Stimulated activated CD8-positive, alpha-beta memory T cell treated with anti-CD3 and anti-CD28 coated beads, Interleukin-12 subunit alpha, Interleukin-12 subunit beta, amount 100 ng/mL, for 1 hour (primary cell): ENCODE measurements at regions not wholly inside any gene's neighbourhood (a gene's known extent, or its start where the extent isn't known, plus 50 kb on each side); places are given as distances from the start of the nearest gene placed in this dataset.
"Not testable (repeated sequence)": the region's sequence is repeated elsewhere in the genome, so short reads cannot be mapped to it uniquely, and the experiment has no call there.

Experiments used
- DNase-seq: peaks from one replicate; pipeline ENCODE4 v3.0.0-alpha.2; 2020; ENCODE audit warnings: low read depth

DNA sequence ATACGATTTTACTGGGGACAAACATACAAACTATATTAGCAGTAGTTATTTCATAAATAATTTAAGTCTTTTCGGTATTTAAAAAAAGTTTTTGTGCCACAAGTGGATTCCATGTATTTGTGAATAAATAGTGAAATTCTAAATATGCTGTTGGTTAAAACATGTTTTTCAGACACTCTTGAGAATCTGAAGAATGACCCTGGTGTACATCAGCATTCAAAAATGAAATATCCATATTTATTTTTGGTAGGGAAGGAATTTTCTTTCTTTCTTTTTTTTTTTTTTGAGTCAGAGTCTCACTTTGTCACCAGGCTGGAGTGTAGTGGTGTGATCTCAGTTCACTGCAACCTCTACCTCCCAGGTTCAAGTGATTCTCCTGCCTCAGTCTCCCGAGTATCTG lies 136.1 kb upstream of the CDK6 start:
- no peak for DNase-seq

DNA sequence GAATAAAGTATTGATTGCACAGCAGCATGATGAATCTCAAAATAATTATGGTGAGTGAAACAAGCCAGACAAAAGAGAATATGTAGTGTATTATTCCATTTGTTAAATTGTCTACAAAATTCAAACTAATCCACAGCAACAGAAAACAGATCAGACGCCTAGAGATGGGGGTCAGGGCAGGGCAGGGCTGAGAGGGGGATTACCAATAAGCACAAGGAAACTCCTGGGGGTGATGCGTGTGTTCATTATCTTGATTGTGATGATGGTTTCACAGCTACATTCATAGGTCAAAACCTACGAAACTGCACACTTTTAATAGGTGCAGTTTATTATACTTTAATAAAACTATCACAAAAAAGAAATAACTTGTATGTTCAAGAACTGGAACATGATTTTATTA lies 132.7 kb upstream of the CDK6 start:
- DNase-seq, result no peak

DNA sequence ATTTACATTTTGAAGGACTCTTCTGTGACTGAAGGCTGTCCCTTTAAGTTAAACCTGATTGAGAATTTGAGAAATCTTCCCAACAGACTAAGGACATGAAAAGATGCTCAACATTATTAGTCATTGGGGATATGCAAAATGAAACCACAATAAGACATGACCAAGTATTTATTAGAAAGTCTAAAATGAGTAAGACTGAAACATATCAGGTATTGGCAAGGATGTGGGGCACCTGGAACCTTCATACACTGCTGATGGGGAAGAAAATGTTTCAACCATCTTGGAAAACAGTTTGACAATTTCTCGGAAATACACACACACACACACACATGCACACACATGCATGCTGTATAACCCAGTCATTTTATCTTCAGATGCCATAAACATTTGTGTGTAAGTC lies 132.1 kb upstream of the CDK6 start:
- DNase-seq, result no peak

DNA sequence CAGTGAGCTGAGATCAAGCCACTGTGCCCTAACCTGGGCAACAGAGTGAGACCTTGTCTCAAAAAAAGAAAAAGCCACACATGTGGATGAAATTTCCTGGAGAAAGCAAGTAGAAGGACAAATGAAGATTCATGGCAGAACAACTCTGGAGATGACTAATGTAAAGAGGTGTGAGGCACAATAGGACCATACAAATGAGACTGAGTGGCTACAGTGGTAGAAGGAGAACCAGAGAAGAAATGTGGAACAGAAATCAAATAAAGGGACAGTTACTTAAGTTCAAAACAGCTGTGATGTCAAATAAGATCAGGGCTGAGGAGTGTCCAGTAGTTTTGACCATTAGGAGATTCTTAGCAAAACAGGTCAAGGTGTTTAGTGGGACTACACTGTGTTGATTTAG lies 130.9 kb upstream of the CDK6 start:
- DNase-seq, result no peak

DNA sequence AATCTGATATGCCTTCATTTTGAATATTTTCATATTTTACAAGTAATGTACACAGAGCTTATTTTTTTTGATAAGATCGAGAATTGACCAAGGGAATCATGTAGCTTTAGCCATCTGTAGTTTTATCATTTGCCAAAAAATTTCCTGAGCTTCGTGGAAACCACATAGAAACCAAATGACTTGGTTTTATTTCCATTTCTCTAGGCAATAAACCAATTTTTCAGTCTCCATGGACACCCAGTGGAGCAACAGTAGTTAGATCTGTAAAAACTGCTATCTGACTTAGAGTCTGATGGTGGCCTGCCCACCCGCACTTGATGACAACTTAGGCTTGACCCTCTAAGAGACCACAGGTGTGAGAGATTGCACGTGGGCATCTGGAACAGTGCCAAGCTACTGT lies 127.8 kb upstream of the CDK6 start:
- no peak for DNase-seq

DNA sequence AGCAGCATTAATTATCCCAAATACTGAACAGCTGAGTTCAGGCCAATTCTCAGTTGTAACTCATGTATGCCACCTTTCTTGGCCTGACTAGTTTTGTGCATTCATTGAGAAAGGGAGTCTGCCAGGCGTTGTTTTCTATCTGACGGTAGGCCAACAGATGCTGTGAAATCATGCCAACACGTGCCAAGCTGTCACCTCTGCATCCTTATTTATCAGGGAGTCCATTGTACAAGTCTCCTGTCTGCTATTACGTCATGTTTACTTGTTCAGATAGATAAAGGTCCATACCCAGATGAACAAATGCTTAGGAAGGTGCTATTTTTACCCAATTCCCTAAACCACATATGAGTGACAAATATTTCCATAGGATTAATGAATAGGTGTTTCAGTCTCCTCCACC lies 127.2 kb upstream of the CDK6 start:
- no peak for DNase-seq

DNA sequence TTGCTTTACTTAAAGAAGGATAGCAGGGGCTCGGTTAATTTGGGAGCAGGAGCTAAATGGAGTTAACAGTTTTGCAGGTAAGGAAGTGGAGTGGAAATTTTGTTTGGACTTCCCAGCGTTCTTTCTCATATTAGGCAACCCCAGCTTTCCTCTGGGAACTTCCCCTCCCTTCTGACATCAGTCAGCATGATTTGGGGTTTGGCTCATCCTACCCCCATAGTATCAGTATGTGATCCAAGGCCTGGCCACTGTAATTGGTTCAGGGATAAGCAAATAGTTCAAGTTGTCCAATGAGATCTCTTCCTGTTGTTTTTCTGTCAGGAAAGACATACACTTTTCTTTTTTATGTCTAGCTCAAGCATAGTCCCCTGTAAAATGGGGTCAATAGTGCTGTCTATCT lies 125.6 kb upstream of the CDK6 start:
- DNase-seq, result no peak

DNA sequence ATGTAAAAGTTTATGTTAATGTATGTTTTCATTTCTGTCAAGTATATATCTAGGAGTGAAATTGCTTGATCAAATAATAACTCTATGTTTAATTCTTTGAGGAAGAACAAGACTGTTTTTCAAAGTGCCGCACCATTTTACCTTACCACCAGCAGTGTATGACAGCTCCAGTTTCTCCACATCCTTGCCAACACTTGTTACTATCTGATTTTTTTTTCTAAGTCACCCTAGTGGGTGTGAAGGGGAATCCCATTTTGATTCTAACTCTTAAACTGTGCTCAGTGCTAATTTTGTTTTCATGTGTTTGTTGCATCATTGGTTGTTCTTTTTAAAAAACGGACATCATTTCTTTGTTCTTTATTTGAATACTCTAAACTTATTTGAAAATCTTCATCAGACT lies 120.2 kb upstream of the CDK6 start:
- DNase-seq, result no peak

DNA sequence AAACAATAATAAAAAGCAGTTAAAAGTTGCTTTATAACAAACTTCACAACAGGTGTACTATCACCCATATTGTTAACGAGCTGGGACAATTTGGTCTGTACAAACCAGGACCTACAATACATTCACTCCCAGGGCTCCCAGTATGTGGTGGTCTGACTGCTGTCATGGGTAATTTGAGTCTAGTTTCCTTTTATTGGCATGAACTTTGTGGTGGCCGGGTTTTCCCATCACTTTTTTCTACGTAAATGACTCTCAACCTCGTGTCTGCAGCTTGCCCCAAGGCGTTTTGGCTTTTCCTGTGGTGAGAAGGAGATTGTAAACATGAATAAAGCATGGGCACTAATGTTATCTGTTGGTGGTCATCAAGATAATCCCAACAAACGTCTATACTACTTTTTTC lies 118.7 kb upstream of the CDK6 start:
- DNase-seq, result no peak

DNA sequence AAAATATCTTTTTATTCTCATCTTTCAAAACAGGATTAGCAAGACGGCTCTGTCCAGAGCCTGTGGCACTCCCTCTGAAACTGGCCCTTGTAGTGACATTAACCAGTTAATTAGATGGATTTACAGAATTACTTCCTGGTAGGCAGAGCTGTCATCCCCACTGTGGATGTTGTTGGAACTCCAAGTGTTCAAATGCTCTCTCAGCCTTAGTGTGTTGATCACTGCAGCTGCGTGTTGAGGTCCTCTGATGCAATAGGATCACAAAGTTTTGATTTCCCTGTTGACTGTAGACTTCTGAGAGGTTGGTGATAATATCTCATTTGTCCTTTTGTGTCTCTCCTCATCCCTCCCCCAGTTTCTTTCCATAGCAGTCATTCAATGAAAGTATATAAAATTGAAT lies 117.3 kb upstream of the CDK6 start:
- DNase-seq, result no peak

DNA sequence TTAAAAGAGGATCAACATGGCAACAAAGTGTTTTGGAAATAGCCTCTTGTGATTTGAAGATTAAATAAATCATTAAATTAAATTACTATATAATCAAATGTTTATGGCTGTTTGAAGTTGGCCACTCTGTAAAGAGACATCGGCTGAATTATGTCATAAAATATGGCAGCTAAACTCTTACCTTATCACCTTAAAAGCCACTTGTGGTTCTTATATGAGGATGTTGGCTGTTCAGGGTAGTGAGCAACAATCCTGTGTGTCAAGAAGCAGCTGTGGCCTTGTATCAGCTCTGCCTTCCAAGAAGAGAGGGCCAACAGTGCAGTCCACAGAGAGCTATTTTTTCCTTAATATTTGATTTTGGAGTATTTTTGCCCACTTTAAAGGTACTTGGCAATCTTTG lies 113.4 kb upstream of the CDK6 start:
- DNase-seq, result no peak

DNA sequence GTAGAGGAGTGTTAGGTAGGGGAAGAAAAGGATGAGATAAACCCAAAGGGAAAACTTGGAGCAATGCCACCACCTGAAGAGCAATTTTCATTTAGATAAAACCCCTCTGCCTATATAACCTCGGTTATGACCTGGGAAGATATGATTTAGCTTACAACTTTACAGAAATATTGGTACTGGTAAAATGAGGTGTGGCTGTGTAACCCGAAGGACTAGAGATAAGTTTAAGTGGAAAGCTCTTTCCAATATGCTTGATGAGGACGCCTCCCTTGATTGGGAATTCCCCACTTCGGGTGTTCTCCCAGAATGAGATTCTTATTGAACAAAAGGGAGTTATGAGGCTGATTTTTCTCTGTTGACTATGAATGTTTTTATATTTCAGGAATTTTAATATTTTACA lies 109.5 kb upstream of the CDK6 start:
- no peak for DNase-seq

DNA sequence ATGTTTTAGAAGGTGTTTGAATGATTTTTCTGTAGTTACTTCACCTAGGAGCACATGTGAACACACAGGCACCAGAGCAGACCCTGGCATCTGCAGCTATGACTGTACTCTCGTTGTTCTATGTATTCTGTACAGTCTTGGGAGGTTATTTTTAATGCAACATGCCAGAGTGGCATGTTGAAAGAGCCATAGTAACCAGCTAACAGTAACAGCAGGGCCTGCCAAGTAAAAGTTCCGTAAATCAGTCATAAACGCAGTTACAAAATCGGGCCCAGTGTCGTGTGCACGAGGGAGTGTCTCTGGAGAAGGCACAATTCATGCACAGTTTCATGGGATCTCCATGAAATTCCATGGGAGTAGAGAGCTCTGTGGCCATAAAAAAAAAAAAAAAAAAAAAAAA lies 108.3 kb upstream of the CDK6 start:
- DNase-seq, result no peak

DNA sequence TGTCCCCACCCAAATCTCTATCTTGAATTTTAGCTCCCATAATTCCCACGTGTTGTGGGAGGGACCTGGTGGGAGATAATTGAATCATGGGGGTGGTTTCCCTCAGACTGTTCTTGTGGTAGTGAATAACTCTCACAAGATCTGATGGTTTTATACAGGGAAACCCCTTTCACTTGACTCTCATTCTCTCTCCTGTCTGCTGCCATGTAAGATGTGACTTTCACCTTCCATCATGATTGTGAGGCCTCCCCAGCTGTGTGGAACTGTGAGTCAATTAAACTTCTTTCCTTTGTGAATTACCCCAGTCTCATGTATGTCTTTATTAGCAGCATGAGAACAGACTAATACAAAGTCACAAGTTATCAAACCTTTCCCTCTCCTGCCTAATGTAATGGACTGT lies 106.3 kb upstream of the CDK6 start:
- not testable (repeated sequence) for DNase-seq

DNA sequence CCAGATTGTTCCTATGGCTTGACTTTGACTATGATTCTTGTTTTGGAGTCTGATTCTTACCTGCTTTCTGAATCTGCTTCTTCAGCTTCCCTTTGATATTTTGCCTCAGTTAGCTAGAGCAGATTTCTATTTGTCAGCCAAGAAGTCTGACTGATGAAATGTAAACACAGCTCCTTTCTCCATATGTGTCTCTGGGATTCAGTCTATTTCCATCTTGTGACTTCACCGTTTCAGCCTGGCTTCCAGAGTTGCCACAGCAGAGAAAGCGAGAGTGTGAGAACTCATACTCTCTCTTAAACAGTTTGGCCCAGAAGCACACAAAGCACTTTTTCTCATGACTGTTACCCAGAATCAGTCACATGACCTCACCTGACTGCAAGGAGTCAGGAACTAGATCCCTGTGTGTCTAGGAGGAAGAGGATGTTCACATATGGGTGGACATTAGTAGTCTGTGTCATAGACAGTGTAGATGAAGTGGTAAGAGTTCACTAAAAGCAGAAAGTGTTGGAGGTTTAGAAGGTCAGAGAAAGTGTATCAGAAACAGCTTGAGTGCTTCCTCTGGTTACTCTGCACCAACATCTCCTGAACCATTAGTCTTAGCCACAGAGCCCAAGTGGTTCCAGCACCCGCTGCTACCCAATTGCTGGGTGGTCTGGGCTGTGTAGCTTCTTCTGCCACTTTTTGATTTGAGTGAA lies 103.4 kb upstream of the CDK6 start:
- no peak for DNase-seq

DNA sequence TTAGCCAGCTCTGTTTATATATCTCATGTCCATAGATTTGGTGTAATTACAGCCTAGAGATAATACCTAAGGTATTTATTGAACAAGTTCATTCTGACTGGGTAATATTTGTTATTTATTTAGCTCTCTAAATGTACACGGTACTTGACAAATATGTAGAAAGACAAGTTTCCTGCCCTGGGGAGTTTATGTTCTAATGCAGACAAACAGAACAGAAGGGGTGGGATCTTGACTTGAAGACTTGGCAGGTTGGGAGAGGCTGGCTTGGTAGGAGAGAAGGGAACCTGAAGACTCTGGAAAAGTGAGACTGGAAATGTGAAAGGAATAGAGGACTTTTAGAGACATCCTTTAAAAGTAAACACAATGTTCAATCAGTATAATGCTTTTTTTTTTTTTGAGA lies 97.7 kb upstream of the CDK6 start:
- no peak for DNase-seq

DNA sequence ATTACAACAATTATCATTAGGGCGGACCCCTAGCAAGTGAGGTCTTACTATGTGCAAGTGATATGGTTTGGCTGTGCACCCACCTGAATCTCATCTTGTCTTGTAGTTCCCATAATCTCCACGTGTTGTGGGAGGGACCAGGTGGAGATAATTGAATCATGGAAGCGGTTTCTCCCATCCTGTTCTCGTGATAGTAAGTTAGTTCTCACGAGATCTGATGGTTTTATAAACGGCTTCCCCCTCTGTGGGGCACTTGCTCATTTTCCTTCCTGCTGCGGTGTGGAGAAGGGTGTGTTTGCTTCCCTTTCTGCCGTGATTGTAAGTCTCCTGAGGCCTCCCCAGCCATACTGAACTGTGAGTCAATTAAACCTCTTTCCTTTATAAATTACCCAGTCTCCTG lies 96.1 kb upstream of the CDK6 start:
- no peak for DNase-seq

DNA sequence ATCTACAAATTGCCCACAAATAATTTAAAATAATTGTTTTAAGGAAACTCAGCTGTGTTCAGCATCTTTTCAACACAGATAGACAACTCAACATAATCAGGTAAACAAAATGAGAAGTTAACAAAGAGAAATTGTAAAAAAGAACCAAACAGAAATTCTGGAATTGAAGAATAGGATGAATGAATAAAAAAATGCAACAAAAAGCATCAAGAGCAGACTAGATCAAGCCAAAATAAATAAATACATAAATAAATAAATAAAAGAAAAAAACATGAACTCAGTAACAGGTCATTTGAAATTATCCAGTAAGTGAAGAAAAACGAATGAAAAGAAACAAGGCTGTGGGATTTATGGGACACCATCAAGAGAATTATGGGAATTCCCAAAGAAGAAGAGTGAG lies 94.0 kb upstream of the CDK6 start:
- no peak for DNase-seq

DNA sequence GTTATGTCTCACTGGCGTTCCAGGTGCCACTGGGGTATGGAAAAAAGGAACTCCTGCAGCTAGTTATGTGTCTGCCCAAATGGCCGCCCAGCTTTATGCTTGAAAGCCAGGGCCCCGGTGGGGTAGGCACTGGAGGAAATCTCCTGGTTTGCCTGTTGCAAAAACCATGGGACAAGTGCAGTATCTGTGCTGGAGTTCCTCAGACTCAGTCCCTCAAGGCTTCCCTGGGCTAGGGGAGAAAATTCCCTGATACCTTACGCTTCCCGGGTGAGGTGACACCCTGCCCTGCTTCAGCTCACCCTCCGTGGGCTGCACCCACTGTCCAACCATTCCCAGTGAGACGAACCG lies 90.3 kb upstream of the CDK6 start:
- no peak for DNase-seq

DNA sequence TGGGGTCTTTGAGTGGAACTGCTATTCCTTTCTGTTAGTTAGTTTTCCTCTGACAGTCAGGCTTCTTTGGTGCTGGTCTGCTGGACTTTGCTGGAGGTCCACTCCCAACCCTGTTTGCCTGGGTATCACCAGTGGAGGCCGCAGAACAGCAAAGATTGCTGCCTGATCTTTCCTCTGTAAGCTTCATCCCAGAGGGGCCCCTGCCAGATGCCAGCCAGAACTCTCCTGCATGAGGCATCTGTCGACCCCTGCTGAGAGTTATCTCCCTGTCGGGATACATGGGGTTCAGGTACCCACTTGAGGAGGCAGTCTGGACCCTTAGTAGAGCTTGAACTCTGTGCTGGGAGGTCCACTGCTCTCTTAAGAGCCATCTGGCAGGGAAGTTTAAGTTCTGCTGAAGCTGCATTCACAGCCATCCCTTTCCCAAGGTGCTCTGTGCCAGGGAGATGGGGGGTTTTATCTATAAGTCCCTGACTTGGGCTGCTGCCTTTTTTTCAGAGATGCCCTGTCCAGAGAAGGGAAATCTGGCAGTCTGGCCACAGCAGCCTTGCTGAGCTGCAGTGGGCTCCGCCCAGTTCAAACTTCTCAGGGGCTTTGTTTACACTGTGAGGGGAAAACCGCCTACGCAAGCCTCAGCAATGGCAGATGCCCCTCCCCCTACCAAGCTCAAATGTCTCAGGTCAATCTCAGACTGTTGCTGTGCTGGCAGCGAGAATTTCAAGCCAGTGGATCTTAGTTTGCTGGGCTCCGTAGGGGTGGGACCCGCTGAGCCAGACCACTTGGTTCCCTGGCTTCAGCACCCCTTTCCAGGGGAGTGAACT lies 89.7 kb upstream of the CDK6 start:
- no peak for DNase-seq

DNA sequence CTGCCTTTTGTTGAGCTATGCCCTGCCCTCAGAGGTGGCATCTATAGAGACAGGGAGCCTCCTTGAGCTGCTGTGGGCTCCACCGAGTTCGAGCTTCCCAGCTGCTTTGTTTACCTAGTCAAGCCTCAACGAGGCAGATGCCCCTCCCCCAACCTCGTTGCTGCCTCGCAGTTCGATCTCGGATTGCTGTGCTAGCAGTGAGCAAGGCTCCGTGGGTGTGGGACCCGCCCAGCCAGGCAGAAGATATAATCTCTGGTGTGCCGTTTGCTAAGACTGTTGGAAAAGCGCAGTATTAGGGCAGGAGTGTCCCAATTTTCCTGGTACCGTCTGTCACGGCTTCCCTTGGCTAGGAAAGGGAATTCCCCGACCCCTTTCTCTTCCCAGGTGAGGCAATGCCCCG lies 88.4 kb upstream of the CDK6 start:
- no peak for DNase-seq

DNA sequence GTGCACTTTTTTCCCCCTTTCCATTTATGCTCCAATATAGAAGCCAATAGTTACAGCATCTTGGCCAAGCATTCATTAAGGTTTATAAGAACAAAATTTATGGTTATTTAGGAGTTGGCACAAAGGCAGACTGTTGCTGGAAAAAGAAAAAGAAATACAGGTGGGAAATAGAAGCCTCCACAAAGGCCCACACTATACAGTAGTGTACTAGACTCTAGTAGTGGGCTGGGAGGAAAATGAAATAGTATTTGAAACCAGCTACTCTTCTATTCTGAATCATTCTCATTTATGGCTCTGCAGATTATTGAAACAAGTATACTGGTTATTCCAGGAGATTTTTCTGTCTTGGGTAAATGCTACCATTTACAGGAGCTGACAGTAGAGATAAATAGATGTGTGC lies 80.9 kb upstream of the CDK6 start:
- DNase-seq, result no peak

DNA sequence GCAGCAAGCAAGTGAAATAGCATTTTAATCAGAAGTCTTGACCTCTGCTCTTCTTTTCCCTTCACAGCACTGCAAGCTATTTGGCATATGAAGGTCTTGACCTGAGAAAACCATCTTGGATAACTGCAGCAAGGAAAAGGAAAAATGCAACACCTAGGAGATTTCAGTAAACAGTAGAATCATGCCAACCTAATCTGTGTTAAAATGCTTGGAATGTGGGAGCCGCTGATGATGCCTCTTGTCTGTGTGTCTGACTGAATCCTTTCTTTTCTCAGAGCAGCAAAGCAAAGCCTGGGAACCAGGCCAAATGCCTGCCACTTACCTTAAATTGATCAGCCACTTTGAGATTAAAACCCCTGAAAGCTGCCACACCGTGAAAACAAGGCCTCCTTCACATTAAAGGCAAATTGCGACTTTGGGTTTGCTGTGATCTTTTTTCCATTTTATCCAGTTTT lies 80.4 kb upstream of the CDK6 start:
- DNase-seq, result no peak

DNA sequence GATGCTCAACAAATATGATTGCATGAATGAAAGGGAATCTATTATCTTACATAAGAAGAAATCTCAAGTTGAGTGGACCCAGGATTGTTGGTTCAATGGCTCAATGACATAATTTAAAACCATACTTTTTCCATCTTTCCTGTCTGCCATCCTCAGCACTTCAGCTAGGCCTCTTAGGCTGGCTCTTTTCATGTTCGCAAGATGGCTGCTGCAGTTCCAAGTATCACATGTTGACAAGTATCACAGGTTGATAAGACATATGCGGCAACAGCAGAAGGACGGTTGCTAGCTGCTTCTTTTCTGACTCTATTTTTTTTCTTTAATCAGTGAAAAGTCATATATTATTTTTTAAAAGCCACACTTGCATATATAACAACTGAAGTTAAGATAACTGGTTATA lies 79.0 kb upstream of the CDK6 start:
- no peak for DNase-seq
